ENCODE measurements at regions not wholly inside any gene's neighbourhood (a gene's known extent, or its start where the extent isn't known, plus 50 kb on each side); places are given as distances from the start of the nearest gene placed in this dataset.

GRCh38 chr3:95607926-95608325 lies 1206.5 kb upstream of the EPHA6 start:
- no peak overlapping the region for H3K4ac ChIP-seq (replicated peaks; ENCODE audit: insufficient read length, low read depth, low read length)
- H3K14ac ChIP-seq (ENCODE audit: insufficient read length) = no peak overlapping the region
- no peaks in the 10 kb centered on the region for H3K79me1 ChIP-seq (ENCODE audit: low read depth, low read length)
- no peak overlapping the region for H3K27ac ChIP-seq (ENCODE audit: low read depth, low read length)
- no peak overlapping the region for H4K8ac ChIP-seq (ENCODE audit: extremely low read depth, insufficient read depth, low read length)
- CTCF ChIA-PET (ENCODE audit: partially characterized antibody) = no interaction called here
- H3K27me3 ChIP-seq (replicated peaks in 1 of 4; ENCODE audit: control insufficient read depth in 3 of 4, extremely low read depth in 1 of 4, insufficient read depth in 3 of 4, low read length in 3 of 4) = no peaks in the 10 kb centered on the region
- H4K20me1 ChIP-seq (replicated peaks in 1 of 2; ENCODE audit: control insufficient read depth in 1 of 2, insufficient read depth in 2 of 2, low read length in 2 of 2) = no peaks in the 10 kb centered on the region
- POLR2A ChIA-PET (ENCODE audit: partially characterized antibody) = no interaction called here
- no peak overlapping the region for H2AK5ac ChIP-seq (ENCODE audit: low read depth, low read length)
- H3K9ac ChIP-seq (replicated peaks in 1 of 4; ENCODE audit: extremely low read depth in 1 of 4, low read depth in 3 of 4, low read length in 3 of 4) = no peak overlapping the region
- no peak for DNase-seq (ENCODE audit: low read depth in 1 of 2, low spot score in 2 of 2)
- H2BK5ac ChIP-seq (ENCODE audit: low read depth, low read length) = no peak overlapping the region
- H2BK15ac ChIP-seq (ENCODE audit: low read length) = no peak overlapping the region
- no peak overlapping the region for H4K5ac ChIP-seq (ENCODE audit: insufficient read length, low read depth, low read length)
- no peak overlapping the region for H3K23ac ChIP-seq (ENCODE audit: insufficient read length)
- H4K91ac ChIP-seq (replicated peaks; ENCODE audit: insufficient read length, low read length) = no peak overlapping the region
- no peak for TF ChIP-seq RAD21 (IDR thresholded peaks at IDR 0.05 in 1 of 2, conservative IDR thresholded peaks at IDR 0.05 in 1 of 2; ENCODE audit: low read depth in 2 of 2, low read length in 2 of 2)
- no peak for TF ChIP-seq JUN (IDR thresholded peaks at IDR 0.05; ENCODE audit: low read depth, low read length)
- no peak for TF ChIP-seq POU5F1 (IDR thresholded peaks at IDR 0.05; ENCODE audit: low read depth, low read length)
- TF ChIP-seq HDAC2 (IDR thresholded peaks at IDR 0.05; ENCODE audit: borderline replicate concordance in 1 of 2, low read depth in 2 of 2, low read length in 2 of 2) = no peak
- no peak for TF ChIP-seq TAF7 (optimal IDR thresholded peaks at IDR 0.05; ENCODE audit: borderline replicate concordance, low read depth, low read length)
- no peak for TF ChIP-seq SRF (IDR thresholded peaks at IDR 0.05; ENCODE audit: low read depth, low read length)
- no peak for TF ChIP-seq PHF8 (conservative IDR thresholded peaks at IDR 0.05; ENCODE audit: low read depth, low read length)
- TF ChIP-seq CBX5 (IDR thresholded peaks at IDR 0.05; ENCODE audit: low read depth, low read length) = no peak
- no peak overlapping the region for H3K18ac ChIP-seq (ENCODE audit: extremely low read depth, low read length)
- H2AFZ ChIP-seq (ENCODE audit: low read length) = no peak overlapping the region
- no peak overlapping the region for H3K4me2 ChIP-seq (ENCODE audit: insufficient read depth in 1 of 2, low read depth in 2 of 2, low read length in 2 of 2)
- 82% methylated on average over 1 of the region's 1 CpG; no CpG with 5 or more reads in 1 of the 2 experiments for WGBS, 2 experiments (ENCODE audit: extremely low coverage in 1 of 2, insufficient coverage in 1 of 2, insufficient read length in 1 of 2, insufficient replicate concordance in 2 of 2, low coverage in 1 of 2, low lambda C conversion rate in 2 of 2, missing lambda C conversion rate in 1 of 2)
- no peak for FAIRE-seq
- H2BK20ac ChIP-seq (ENCODE audit: low read length) = no peak overlapping the region
- H3K4me1 ChIP-seq (replicated peaks in 1 of 4; ENCODE audit: control insufficient read depth in 3 of 4, insufficient read depth in 4 of 4, low read length in 3 of 4) = no peaks in the 10 kb centered on the region
- H3K36me3 ChIP-seq (ENCODE audit: control insufficient read depth in 2 of 4, insufficient read depth in 4 of 4, low read length in 3 of 4) = peaks cover 0 to 14% (median 0%) of the 10 kb centered on the region in 4 experiments; a peak in 2 of 8 replicates
- H3K56ac ChIP-seq (replicated peaks; ENCODE audit: insufficient read length, low read depth, low read length) = no peak overlapping the region
- no peak overlapping the region for H3K4me3 ChIP-seq (ENCODE audit: extremely low read depth in 1 of 4, insufficient read depth in 2 of 4, low read depth in 3 of 4, low read length in 4 of 4)
- H3K9me3 ChIP-seq (ENCODE audit: insufficient read depth in 2 of 2, low read depth in 1 of 2, low read length in 1 of 2) = peaks cover 24 to 26% of the 10 kb centered on the region in 2 experiments
- no peaks in the 10 kb centered on the region for H3K23me2 ChIP-seq (ENCODE audit: low read depth, low read length)
- H2BK12ac ChIP-seq (ENCODE audit: low read depth, low read length) = no peak overlapping the region
- H3K79me2 ChIP-seq (ENCODE audit: control insufficient read depth in 1 of 2, insufficient read depth in 2 of 2, low read length in 2 of 2) = no peaks in the 10 kb centered on the region
- H2BK120ac ChIP-seq (replicated peaks; ENCODE audit: low read depth, low read length) = no peak overlapping the region

Measured in H1 (cell line).